ENCODE measurements at regions not wholly inside any gene's neighbourhood (a gene's known extent, or its start where the extent isn't known, plus 50 kb on each side); places are given as distances from the start of the nearest gene placed in this dataset.

DNA sequence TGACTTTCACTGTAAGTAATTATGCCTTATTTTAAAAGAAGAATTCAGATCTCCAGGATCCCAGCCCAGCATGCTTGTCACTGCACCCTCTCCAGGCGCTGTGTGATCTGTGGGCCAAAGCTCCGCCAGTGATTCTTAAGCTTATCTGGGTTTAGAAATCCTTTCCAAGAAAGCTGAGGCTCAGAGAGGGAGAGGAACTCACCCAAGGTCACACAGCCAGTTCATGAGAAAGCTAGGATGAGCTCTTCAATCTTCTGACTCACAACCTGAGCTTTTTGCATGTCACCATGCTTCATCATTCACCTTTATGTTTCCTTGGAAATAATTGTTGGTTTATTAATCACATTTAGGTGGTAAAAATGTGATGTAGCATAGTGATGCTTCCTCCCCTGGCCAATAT is 136.6 kb upstream of the HAND1 start:
- no peak overlapping the region for H3K9ac ChIP-seq (ENCODE audit: low read depth in 1 of 2, low read length in 2 of 2)
- H3K9me3 ChIP-seq (ENCODE audit: control insufficient read depth in 4 of 4, low read length in 3 of 4): no peaks in the 10 kb centered on the region
- peaks cover 8 to 14% (median 11%) of the 10 kb centered on the region in 4 donors for H3K4me1 ChIP-seq (ENCODE audit: control insufficient read depth in 4 of 4, insufficient read depth in 4 of 4, low read length in 3 of 4)
- no peak for TF ChIP-seq FOXA1 (IDR thresholded peaks at IDR 0.05)
- TF ChIP-seq YY1 (IDR thresholded peaks at IDR 0.05): no peak
- TF ChIP-seq, protein P1, sequence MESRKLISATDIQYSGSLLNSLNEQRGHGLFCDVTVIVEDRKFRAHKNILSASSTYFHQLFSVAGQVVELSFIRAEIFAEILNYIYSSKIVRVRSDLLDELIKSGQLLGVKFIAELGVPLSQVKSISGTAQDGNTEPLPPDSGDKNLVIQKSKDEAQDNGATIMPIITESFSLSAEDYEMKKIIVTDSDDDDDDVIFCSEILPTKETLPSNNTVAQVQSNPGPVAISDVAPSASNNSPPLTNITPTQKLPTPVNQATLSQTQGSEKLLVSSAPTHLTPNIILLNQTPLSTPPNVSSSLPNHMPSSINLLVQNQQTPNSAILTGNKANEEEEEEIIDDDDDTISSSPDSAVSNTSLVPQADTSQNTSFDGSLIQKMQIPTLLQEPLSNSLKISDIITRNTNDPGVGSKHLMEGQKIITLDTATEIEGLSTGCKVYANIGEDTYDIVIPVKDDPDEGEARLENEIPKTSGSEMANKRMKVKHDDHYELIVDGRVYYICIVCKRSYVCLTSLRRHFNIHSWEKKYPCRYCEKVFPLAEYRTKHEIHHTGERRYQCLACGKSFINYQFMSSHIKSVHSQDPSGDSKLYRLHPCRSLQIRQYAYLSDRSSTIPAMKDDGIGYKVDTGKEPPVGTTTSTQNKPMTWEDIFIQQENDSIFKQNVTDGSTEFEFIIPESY (IDR thresholded peaks at IDR 0.05): no peak
- no peak for TF ChIP-seq NR2F2 (IDR thresholded peaks at IDR 0.05)
- no peak for TF ChIP-seq HNF4G (IDR thresholded peaks at IDR 0.05)
- no peak for TF ChIP-seq SP1 (IDR thresholded peaks at IDR 0.05)
- TF ChIP-seq GABPA (IDR thresholded peaks at IDR 0.05 in 1 of 2, conservative IDR thresholded peaks at IDR 0.05 in 1 of 2): no peak
- no peak for TF ChIP-seq RXRA (IDR thresholded peaks at IDR 0.05)
- TF ChIP-seq, protein P2, sequence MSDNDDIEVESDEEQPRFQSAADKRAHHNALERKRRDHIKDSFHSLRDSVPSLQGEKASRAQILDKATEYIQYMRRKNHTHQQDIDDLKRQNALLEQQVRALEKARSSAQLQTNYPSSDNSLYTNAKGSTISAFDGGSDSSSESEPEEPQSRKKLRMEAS (IDR thresholded peaks at IDR 0.05): no peak
- TF ChIP-seq EGR1 (IDR thresholded peaks at IDR 0.05; ENCODE audit: low read depth in 2 of 2): no peak
- no peak for TF ChIP-seq JUND (IDR thresholded peaks at IDR 0.05)
- no peak for TF ChIP-seq HNF4A (conservative IDR thresholded peaks at IDR 0.05)
- no peak for TF ChIP-seq TAF1 (conservative IDR thresholded peaks at IDR 0.05)
- TF ChIP-seq, protein P3, sequence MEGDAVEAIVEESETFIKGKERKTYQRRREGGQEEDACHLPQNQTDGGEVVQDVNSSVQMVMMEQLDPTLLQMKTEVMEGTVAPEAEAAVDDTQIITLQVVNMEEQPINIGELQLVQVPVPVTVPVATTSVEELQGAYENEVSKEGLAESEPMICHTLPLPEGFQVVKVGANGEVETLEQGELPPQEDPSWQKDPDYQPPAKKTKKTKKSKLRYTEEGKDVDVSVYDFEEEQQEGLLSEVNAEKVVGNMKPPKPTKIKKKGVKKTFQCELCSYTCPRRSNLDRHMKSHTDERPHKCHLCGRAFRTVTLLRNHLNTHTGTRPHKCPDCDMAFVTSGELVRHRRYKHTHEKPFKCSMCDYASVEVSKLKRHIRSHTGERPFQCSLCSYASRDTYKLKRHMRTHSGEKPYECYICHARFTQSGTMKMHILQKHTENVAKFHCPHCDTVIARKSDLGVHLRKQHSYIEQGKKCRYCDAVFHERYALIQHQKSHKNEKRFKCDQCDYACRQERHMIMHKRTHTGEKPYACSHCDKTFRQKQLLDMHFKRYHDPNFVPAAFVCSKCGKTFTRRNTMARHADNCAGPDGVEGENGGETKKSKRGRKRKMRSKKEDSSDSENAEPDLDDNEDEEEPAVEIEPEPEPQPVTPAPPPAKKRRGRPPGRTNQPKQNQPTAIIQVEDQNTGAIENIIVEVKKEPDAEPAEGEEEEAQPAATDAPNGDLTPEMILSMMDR (IDR thresholded peaks at IDR 0.05; ENCODE audit: low read depth, low read length, missing input control): no peak
- no peak for DNase-seq (ENCODE audit: low spot score)
- peaks cover 0 to 18% (median 2%) of the 10 kb centered on the region in 4 donors for H3K27me3 ChIP-seq (ENCODE audit: control insufficient read depth in 4 of 4, insufficient read depth in 4 of 4, low read length in 3 of 4)
- WGBS: 87% methylated on average over 2 of the region's 2 CpGs
- no peak overlapping the region for H3K4me3 ChIP-seq (ENCODE audit: low read depth in 1 of 3, low read length in 3 of 3)
- no peaks in the 10 kb centered on the region for H3K36me3 ChIP-seq (ENCODE audit: control insufficient read depth in 4 of 4, insufficient read depth in 3 of 4, low read depth in 1 of 4, low read length in 3 of 4)
- H3K27ac ChIP-seq (ENCODE audit: low read depth in 1 of 2, low read length in 2 of 2): no peak overlapping the region

DNA sequence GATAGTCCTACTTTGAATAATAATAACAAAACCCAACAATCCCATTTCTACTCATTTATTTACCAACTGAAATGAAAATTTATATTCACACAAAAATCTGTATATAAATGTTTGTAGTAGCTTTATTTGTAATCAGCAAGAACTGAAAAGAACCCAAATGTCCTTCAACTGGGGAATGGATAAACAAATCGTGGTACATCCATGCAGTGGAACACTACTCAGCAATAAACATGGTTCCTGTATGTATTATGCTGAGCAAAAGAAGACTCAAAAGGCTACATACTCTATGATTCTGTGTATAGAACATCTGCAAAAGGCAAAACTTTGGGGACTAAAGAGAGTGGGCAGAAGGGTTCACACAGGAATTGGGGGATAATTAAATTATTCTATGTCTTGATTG is 136.1 kb upstream of the HAND1 start:
- no peaks in the 10 kb centered on the region for H3K9me3 ChIP-seq (ENCODE audit: control insufficient read depth in 4 of 4, low read length in 3 of 4)
- peaks cover 0 to 20% (median 3%) of the 10 kb centered on the region in 4 donors for H3K27me3 ChIP-seq (ENCODE audit: control insufficient read depth in 4 of 4, insufficient read depth in 4 of 4, low read length in 3 of 4)
- no peaks in the 10 kb centered on the region for H3K36me3 ChIP-seq (ENCODE audit: control insufficient read depth in 4 of 4, insufficient read depth in 3 of 4, low read depth in 1 of 4, low read length in 3 of 4)
- H3K9ac ChIP-seq (ENCODE audit: low read depth in 1 of 2, low read length in 2 of 2): no peak overlapping the region
- no peak overlapping the region for H3K4me3 ChIP-seq (ENCODE audit: low read depth in 1 of 3, low read length in 3 of 3)
- no peak for DNase-seq (ENCODE audit: low spot score)
- TF ChIP-seq, protein P3 (IDR thresholded peaks at IDR 0.05; ENCODE audit: low read depth, low read length, missing input control): no peak
- TF ChIP-seq YY1 (IDR thresholded peaks at IDR 0.05): no peak
- TF ChIP-seq SP1 (IDR thresholded peaks at IDR 0.05): no peak
- TF ChIP-seq RXRA (IDR thresholded peaks at IDR 0.05): no peak
- TF ChIP-seq, protein P1 (IDR thresholded peaks at IDR 0.05): no peak
- no peak for TF ChIP-seq HNF4G (IDR thresholded peaks at IDR 0.05)
- TF ChIP-seq JUND (IDR thresholded peaks at IDR 0.05): no peak
- H3K27ac ChIP-seq (ENCODE audit: low read depth in 1 of 2, low read length in 2 of 2): no peak overlapping the region
- peaks cover 8 to 14% (median 11%) of the 10 kb centered on the region in 4 donors for H3K4me1 ChIP-seq (ENCODE audit: control insufficient read depth in 4 of 4, insufficient read depth in 4 of 4, low read length in 3 of 4)
- 73% methylated on average over 1 of the region's 1 CpG for WGBS

Measured in liver (tissue), 8 donors.